HG02885 (cell line): ENCODE measurements at regions not wholly inside any gene's neighbourhood (a gene's known extent, or its start where the extent isn't known, plus 50 kb on each side); places are given as distances from the start of the nearest gene placed in this dataset.

Experiments
- ATAC-seq: cut with Tn5 transposase; IDR thresholded peaks from one replicate; pipeline ENCODE4 v1.9.1; 2021; ENCODE audit warnings: mild to moderate bottlenecking; ENCODE audit not compliant: unreplicated experiment, poor library complexity

- ATAC-seq, result no peak
These were observed 66.3 kb downstream of the ITM2A start for GRCh38 chrX:79300856-79301255.

GRCh38 chrX:79290596-79290995, 76.5 kb downstream of the ITM2A start:
- no peak for ATAC-seq

DNA sequence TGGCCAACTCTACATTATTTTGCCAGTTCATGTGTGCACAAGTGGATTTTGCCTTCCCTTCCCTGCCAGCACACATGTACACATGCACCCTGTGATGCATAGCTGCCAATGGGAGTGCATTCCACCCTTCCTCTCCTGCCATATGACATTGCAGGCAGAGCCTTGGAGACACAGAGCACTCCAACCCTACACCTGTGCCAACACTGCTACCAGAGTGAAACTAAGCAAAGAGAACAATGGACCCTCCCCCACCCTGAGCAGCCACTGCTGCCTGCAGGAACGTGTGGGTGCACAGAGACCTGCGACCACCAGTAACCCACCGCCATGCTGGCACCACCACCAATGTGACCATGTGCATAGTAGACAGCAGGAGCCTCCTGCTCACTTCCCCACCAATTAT, 78.4 kb downstream of the ITM2A start:
- no peak for ATAC-seq

GRCh38 chrX:79287724-79288123, 79.4 kb downstream of the ITM2A start:
- no peak for ATAC-seq

- no peak for ATAC-seq
These were observed 85.4 kb downstream of the ITM2A start for GRCh38 chrX:79281775-79282174.

GRCh38 chrX:79270401-79270800, 96.7 kb downstream of the ITM2A start:
- peak; percentile 97 for ATAC-seq

DNA sequence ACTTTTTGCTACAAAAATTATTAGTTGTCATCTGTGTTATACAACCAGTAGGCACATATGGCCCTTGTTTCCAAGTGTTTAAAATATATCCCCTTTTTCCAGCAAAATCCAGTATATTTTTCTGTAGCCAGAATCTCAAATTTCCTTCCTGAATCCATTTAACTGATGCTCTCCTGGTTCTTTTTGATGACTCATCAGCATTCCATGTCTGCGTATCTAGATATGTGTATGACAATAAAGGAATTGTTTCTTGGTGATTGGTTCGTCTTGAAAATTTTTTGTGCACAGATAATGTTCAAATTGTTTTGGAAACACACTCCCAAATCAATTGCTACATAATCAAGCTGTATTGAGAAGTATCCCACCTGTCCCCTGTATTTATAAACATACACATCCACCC, 98.3 kb downstream of the ITM2A start:
- ATAC-seq, result no peak

DNA sequence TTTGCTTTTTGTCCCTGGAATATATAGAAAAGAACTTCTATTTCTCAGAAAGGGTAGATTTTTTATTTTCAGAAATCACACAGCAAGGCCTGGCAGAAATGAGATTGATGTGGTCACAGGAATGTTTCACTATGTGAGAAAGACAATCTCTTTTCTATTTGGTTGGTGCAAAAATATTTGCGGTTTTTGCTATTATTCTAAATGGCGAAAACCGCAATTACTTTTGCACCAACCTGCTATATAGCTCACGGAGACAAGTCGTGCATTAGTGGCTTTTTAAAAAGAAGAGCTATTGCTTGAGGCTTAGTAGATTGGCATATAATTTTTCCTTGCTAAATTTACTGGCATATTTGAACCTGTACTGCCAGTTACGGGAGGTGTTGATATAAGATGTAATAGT, 100.4 kb downstream of the ITM2A start:
- no peak for ATAC-seq

GRCh38 chrX:79263550-79263949, 103.6 kb downstream of the ITM2A start:
- ATAC-seq, result no peak

- ATAC-seq, result peak; percentile 91
These were observed 108.0 kb downstream of the ITM2A start for GRCh38 chrX:79259073-79259689.

- no peak for ATAC-seq
These were observed 99.2 kb downstream of the GPR174 start for GRCh38 chrX:79243691-79244090.

GRCh38 chrX:79235899-79236298, 91.4 kb downstream of the GPR174 start:
- no peak for ATAC-seq

DNA sequence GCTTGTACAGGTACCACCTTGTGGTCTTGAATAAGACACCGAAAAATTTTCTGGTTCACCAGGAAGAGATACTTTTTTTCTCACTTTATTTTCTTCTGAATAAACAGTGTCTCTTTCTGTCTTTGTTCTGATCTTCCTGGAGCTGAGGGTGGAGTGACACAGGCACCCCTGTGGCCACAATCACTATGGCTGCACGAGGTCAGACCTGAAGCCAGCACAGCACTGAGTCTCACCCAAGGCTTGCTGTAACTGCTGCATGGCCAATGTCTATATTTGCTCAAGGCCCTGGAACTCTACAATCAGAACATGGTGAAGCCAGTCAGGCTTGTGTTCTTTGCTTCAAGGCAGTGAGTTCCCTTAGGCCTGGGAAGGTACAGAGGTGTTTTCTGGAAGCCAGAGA, 87.2 kb downstream of the GPR174 start:
- no peak for ATAC-seq
